Dermis blood vessel endothelial cell (primary cell): ENCODE measurements at regions not wholly inside any gene's neighbourhood (a gene's known extent, or its start where the extent isn't known, plus 50 kb on each side); places are given as distances from the start of the nearest gene placed in this dataset.

Experiments
- DNase-seq: peaks from one replicate; pipeline ENCODE4 v3.0.0; 2010

- DNase-seq: no peak
Measured at GRCh38 chr10:131760416-131761166, 140.2 kb upstream of the PPP2R2D start.

- DNase-seq: no peak
Measured at GRCh38 chr10:131762789-131763696, 137.8 kb upstream of the PPP2R2D start.

GRCh38 chr10:131764929-131765328 is 135.9 kb upstream of the PPP2R2D start:
- DNase-seq: no peak

GRCh38 chr10:131766096-131766495 is 134.7 kb upstream of the PPP2R2D start:
- no peak for DNase-seq

GRCh38 chr10:131767716-131768115 is 133.1 kb upstream of the PPP2R2D start:
- DNase-seq: no peak

- no peak for DNase-seq
Measured at GRCh38 chr10:131769571-131770410, 131.0 kb upstream of the PPP2R2D start.

- DNase-seq: no peak
Measured at GRCh38 chr10:131770946-131771633, 129.7 kb upstream of the PPP2R2D start.

- no peak for DNase-seq
Measured at GRCh38 chr10:131771634-131772358, 129.0 kb upstream of the PPP2R2D start.

GRCh38 chr10:131772441-131772840 is 128.4 kb upstream of the PPP2R2D start:
- DNase-seq: no peak

GRCh38 chr10:131773370-131774343 is 127.2 kb upstream of the PPP2R2D start:
- no peak for DNase-seq

GRCh38 chr10:131774681-131775085 is 126.1 kb upstream of the PPP2R2D start:
- DNase-seq: no peak

GRCh38 chr10:131775433-131775832 is 125.4 kb upstream of the PPP2R2D start:
- DNase-seq: no peak

- DNase-seq: no peak
Measured at GRCh38 chr10:131775833-131776232, 125.0 kb upstream of the PPP2R2D start.

GRCh38 chr10:131776496-131776895 is 124.3 kb upstream of the PPP2R2D start:
- no peak for DNase-seq

- no peak for DNase-seq
Measured at GRCh38 chr10:131777162-131777561, 123.6 kb upstream of the PPP2R2D start.

- DNase-seq: no peak
Measured at GRCh38 chr10:131777921-131778320, 122.9 kb upstream of the PPP2R2D start.

- no peak for DNase-seq
Measured at GRCh38 chr10:131778385-131778784, 122.4 kb upstream of the PPP2R2D start.

GRCh38 chr10:131778842-131779241 is 122.0 kb upstream of the PPP2R2D start:
- no peak for DNase-seq

GRCh38 chr10:131779661-131780394 is 121.0 kb upstream of the PPP2R2D start:
- no peak for DNase-seq

GRCh38 chr10:131781076-131781475 is 119.7 kb upstream of the PPP2R2D start:
- DNase-seq: no peak
